ENCODE measurements at regions not wholly inside any gene's neighbourhood (a gene's known extent, or its start where the extent isn't known, plus 50 kb on each side); places are given as distances from the start of the nearest gene placed in this dataset.

DNA sequence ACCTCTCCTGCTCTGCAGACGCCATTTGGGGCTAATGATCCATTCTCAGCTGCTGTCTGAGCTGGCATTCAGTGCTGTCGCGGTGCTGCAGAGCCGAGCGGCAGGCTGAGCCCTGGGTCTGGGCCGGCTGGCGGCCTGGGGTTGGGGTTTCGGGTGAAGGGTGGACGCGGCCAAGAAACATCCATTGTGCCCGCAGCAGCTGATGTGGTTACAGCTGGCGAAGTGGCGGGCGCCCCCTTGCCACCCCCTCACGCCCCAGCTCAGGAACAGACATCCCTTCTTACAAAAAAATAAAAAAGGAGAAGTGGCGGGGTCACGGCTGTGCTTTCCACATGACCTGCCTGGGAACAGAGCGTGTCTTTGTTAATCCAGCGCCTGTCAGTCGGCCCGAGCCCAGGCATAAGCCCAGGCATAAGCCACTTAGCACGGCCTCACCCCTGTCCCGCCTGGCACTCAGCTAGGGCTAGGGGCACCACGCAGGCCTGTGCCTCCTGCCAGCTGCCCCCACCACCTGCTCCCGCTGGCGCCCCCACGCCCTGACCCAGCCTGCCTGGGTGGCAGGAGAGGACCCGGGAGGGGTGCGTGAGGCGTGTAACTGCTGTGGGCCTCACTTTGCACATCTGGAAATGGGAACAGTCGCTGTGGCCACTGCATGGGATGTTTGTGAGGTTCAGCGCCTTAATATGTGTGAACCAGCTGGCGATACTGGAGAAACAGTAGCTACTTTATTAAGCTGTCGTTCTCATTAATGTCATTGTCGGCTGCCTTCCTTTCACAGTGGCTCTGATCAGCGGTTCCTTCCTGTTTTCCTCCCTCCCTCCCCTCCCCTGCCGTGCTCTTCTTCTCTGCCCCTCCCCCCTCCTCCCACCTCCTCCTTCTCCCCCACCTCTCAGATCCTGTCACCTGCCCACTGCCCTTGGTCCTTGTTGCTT lies 197.7 kb upstream of the CIBAR2 start:
- TF ChIP-seq EZH2 (IDR thresholded peaks at IDR 0.05; ENCODE audit: borderline replicate concordance, low read depth, low read length, severe bottlenecking): no peak
- TF ChIP-seq, protein P1, sequence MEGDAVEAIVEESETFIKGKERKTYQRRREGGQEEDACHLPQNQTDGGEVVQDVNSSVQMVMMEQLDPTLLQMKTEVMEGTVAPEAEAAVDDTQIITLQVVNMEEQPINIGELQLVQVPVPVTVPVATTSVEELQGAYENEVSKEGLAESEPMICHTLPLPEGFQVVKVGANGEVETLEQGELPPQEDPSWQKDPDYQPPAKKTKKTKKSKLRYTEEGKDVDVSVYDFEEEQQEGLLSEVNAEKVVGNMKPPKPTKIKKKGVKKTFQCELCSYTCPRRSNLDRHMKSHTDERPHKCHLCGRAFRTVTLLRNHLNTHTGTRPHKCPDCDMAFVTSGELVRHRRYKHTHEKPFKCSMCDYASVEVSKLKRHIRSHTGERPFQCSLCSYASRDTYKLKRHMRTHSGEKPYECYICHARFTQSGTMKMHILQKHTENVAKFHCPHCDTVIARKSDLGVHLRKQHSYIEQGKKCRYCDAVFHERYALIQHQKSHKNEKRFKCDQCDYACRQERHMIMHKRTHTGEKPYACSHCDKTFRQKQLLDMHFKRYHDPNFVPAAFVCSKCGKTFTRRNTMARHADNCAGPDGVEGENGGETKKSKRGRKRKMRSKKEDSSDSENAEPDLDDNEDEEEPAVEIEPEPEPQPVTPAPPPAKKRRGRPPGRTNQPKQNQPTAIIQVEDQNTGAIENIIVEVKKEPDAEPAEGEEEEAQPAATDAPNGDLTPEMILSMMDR (IDR thresholded peaks at IDR 0.05; ENCODE audit: borderline replicate concordance, extremely low read depth, low read length, poor library complexity, severe bottlenecking): no peak
